GM12878 (cell line): ENCODE measurements at regions not wholly inside any gene's neighbourhood (a gene's known extent, or its start where the extent isn't known, plus 50 kb on each side); places are given as distances from the start of the nearest gene placed in this dataset.
"Not testable (repeated sequence)": the region's sequence is repeated elsewhere in the genome, so short reads cannot be mapped to it uniquely, and the experiment has no call there.

Source experiments
- ATAC-seq: fragments of 200-7000 bp; cut with Tn5 transposase; 3 replicates; pipeline ENCODE4 v1.9.1; 2020; ENCODE audit warnings: mild to moderate bottlenecking, moderate library complexity
- BruUV-seq: library from RNA; stranded (reverse); fragments of 400-500 nt; replicated peaks from 2 replicates; lab custom pipeline; 2021; lab: Mats Ljungman, UMichigan
- CTCF ChIA-PET: fragments of 300-600 bp; sonication (Branson Sonifier 250); formaldehyde crosslinking; extraction: SDS; loops from one replicate; lab custom pipeline; 2021; ENCODE audit warnings: inconsistent platforms; lab: Yijun Ruan, JAX
- POLR2A ChIA-PET: fragments of 350-600 bp; formaldehyde crosslinking; extraction: SDS; loops from one replicate; lab custom pipeline; 2021; ENCODE audit warnings: inconsistent platforms; lab: Charles Lee
- RAD21 ChIA-PET: fragments of 300-600 bp; sonication (Branson Sonifier 250); formaldehyde crosslinking; loops from one replicate; lab custom pipeline; 2023; ENCODE audit warnings: antibody characterized with exemption; ENCODE audit not compliant: unreplicated experiment; lab: Charles Lee
- SMC1A ChIA-PET: fragments of 300-600 bp; sonication (Branson Sonifier 250); formaldehyde crosslinking; loops from one replicate; lab custom pipeline; 2023; ENCODE audit not compliant: unreplicated experiment, uncharacterized antibody; lab: Charles Lee
- DNase-seq: peaks from one replicate; pipeline ENCODE4 v3.0.0-alpha.2; 2011; ENCODE audit warnings: low read depth, low spot score
- FAIRE-seq: peaks from 3 replicates; lab custom pipeline; 2011; peaks lifted over from hg19 to GRCh38; lab: Jason Lieb, UNC
- H2AFZ ChIP-seq: 2 replicates; pipeline ENCODE4 v1.6.0; 2011; ENCODE audit warnings: low read depth, low read length, control low read depth; ENCODE audit not compliant: control insufficient read depth
- H3K27ac ChIP-seq: 2 replicates; pipeline ENCODE4 v1.5.1; 2011; ENCODE audit warnings: control low read depth; ENCODE audit not compliant: control insufficient read depth, insufficient read depth
- H3K27me3 ChIP-seq, 2 experiments: replicated peaks in 1 of 2; 2 replicates each; pipeline versions ENCODE4 v1.6.0 to v1.6.1; 2011; ENCODE audit warnings: low read length in 1 of 2; ENCODE audit not compliant: control insufficient read depth in 2 of 2, insufficient read depth in 2 of 2
- H3K36me3 ChIP-seq, 2 experiments: 2 replicates each; pipeline ENCODE4 v1.5.1; 2011; ENCODE audit warnings: low read length in 1 of 2; ENCODE audit not compliant: control insufficient read depth in 2 of 2, insufficient read depth in 2 of 2
- H3K4me1 ChIP-seq: 2 replicates; pipeline ENCODE4 v1.6.1; 2011; ENCODE audit warnings: mild to moderate bottlenecking, low read length, moderate library complexity, mixed read lengths; ENCODE audit not compliant: control insufficient read depth, insufficient read depth
- H3K4me2 ChIP-seq: 2 replicates; pipeline ENCODE4 v1.6.0; 2011; ENCODE audit warnings: control low read depth; ENCODE audit not compliant: control insufficient read depth, insufficient read depth
- H3K4me3 ChIP-seq: fragments of 200-600 bp; sonication (generic); 2 replicates; pipeline ENCODE4 v1.5.1; 2016
- H3K79me2 ChIP-seq: 2 replicates; pipeline ENCODE4 v1.6.0; 2011; ENCODE audit warnings: low read length; ENCODE audit not compliant: control insufficient read depth, insufficient read depth
- H3K9ac ChIP-seq: 2 replicates; pipeline ENCODE4 v1.8.0; 2011; ENCODE audit warnings: low read length, control low read depth, mixed read lengths; ENCODE audit not compliant: control insufficient read depth, insufficient read depth
- H3K9me3 ChIP-seq: replicated peaks from 3 replicates; pipeline ENCODE4 v1.5.1; 2011; ENCODE audit warnings: mild to moderate bottlenecking, low read length; ENCODE audit not compliant: control insufficient read depth, insufficient read depth
- H4K20me1 ChIP-seq: 2 replicates; pipeline ENCODE4 v1.6.0; 2011; ENCODE audit not compliant: control insufficient read depth, insufficient read depth
- WGBS: methylation state at CpG from one replicate; pipeline ENCODE4 v1.1.6; 2016; ENCODE audit warnings: low lambda C conversion rate; ENCODE audit not compliant: insufficient replicate concordance, insufficient coverage; ENCODE audit errors: missing lambda C conversion rate; 5-methylcytosine and 5-hydroxymethylcytosine counted together
- in situ Hi-C: fragments of 300-500 bp; cut with MboI; formaldehyde crosslinking; loops from 9 replicates; pipeline ENCODE4 v1.14.3; 2018; ENCODE audit warnings: mixed read lengths
- intact Hi-C: fragments of 100-400 bp; cut with micrococcal nuclease; formaldehyde crosslinking; loops from one replicate; pipeline ENCODE4 v1.14.2; 2022; ENCODE audit not compliant: unreplicated experiment

DNA sequence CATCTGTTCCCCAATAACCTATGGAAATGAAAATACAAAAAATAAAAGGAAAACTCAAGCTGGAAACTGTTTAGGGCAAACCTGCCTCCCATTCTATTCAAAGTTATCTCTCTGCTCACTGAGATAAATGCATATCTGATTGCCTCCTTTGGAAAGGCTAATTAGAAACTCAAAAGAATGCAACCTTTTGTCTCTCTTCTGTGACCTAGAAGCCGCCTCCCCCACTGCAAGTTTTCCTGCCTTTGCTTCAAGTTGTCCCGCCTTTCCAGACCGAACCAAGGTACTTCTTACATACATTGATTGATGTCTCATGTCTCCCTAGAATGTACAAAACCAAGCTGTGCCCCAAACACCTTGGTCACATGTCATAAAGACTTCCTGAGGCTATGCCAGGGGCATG, 115.9 kb upstream of the NBPF26 start:
- H2AFZ ChIP-seq, ATAC-seq, H3K36me3 ChIP-seq, H3K27ac ChIP-seq, RAD21 ChIA-PET, H3K9ac ChIP-seq, DNase-seq, intact Hi-C loops, H3K9me3 ChIP-seq, H3K4me2 ChIP-seq, in situ Hi-C loops, SMC1A ChIA-PET, FAIRE-seq, H3K4me1 ChIP-seq, H3K27me3 ChIP-seq, H4K20me1 ChIP-seq, H3K79me2 ChIP-seq, BruUV-seq, H3K4me3 ChIP-seq, CTCF ChIA-PET, POLR2A ChIA-PET: not testable (repeated sequence)
- WGBS = no CpG with 5 or more reads among the region's 3 CpGs

- RAD21 ChIA-PET, H3K4me2 ChIP-seq, H3K9ac ChIP-seq, in situ Hi-C loops, DNase-seq, intact Hi-C loops, H3K79me2 ChIP-seq, POLR2A ChIA-PET, H4K20me1 ChIP-seq, H3K36me3 ChIP-seq, BruUV-seq, H3K27ac ChIP-seq, SMC1A ChIA-PET, H3K4me3 ChIP-seq, H3K27me3 ChIP-seq, H3K4me1 ChIP-seq, H2AFZ ChIP-seq, H3K9me3 ChIP-seq, CTCF ChIA-PET, FAIRE-seq: not testable (repeated sequence)
- ATAC-seq = peak; percentile 14; the same call in 1 of the 3 replicates
- no CpG with 5 or more reads among the region's 8 CpGs for WGBS
Measured at GRCh38 chr1:120608314-120609014, 115.3 kb upstream of the NBPF26 start.

- H4K20me1 ChIP-seq, CTCF ChIA-PET, H3K27me3 ChIP-seq, intact Hi-C loops, H3K36me3 ChIP-seq, H3K4me3 ChIP-seq, in situ Hi-C loops, SMC1A ChIA-PET, H2AFZ ChIP-seq, DNase-seq, H3K9me3 ChIP-seq, FAIRE-seq, H3K79me2 ChIP-seq, H3K4me2 ChIP-seq, RAD21 ChIA-PET, ATAC-seq, BruUV-seq, H3K9ac ChIP-seq, H3K4me1 ChIP-seq, H3K27ac ChIP-seq, POLR2A ChIA-PET: not testable (repeated sequence)
- no CpG with 5 or more reads among the region's 3 CpGs for WGBS
Measured at GRCh38 chr1:120609015-120609573, 114.7 kb upstream of the NBPF26 start.

GRCh38 chr1:120609834-120610233, 113.9 kb upstream of the NBPF26 start:
- SMC1A ChIA-PET = not testable (repeated sequence)
- ATAC-seq = peak; percentile 59

More at GRCh38 chr1:120609834-120610233, 113.9 kb upstream of the NBPF26 start:
- RAD21 ChIA-PET, FAIRE-seq, H3K9ac ChIP-seq, H3K4me2 ChIP-seq, H3K27me3 ChIP-seq, H3K27ac ChIP-seq, CTCF ChIA-PET, H3K4me3 ChIP-seq, H3K36me3 ChIP-seq, intact Hi-C loops, H3K79me2 ChIP-seq, POLR2A ChIA-PET, BruUV-seq, DNase-seq, H3K4me1 ChIP-seq, H2AFZ ChIP-seq, in situ Hi-C loops, H3K9me3 ChIP-seq, H4K20me1 ChIP-seq: not testable (repeated sequence)
- WGBS = no CpG with 5 or more reads among the region's 6 CpGs
